Inferior parietal cortex (tissue), 1 donor: ENCODE measurements at regions not wholly inside any gene's neighbourhood (a gene's known extent, or its start where the extent isn't known, plus 50 kb on each side); places are given as distances from the start of the nearest gene placed in this dataset.
A peak's percentile ranks its signal among the peaks of the same experiment; 100 is the strongest.
"Not testable (repeated sequence)": the region's sequence is repeated elsewhere in the genome, so short reads cannot be mapped to it uniquely, and the experiment has no call there.

Experiments used
- DNase-seq: peaks from one replicate; pipeline ENCODE4 v3.0.0-alpha.2; 2016; ENCODE audit errors: extremely low spot score

DNA sequence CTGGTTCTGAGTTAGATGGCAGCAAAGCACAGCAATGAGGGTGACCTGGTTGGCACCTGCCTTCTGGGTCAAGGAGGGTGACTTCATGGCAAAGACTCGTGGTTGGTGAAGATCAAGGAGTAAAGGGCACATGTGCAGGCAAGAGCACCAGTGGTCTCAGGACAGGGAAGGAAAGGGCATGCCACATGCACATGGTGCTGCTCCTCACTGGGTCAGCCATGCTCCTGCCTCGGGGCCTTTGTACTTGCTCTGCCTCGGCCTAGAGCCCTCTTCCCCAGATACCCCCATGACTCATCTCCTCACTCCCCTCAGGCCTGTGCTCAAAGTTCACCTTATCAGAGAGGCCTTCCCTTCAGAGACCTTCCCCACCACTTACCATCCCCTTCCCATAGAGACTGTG lies 106.7 kb upstream of the KDM7A start:
- DNase-seq = no peak

DNA sequence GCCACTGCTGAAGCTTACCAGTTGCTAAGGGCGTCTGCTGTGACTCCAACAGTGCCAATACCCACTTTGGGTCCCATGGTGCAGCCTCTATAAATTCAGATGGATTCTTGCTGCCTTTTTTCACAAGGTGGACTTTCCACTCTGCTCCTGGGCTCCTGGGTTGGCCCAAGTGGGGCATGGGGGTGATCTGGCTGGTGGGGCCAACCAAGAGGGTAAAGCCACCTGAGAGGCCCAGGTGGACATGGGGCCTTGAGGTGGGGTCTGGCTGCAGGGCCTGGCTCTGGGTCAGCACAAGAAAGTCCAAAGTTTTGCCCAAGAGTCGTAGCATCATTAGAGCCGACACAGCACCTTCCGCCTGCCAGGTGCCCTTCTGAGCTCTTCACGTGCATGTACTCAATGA lies 105.2 kb upstream of the KDM7A start:
- DNase-seq = no peak

GRCh38 chr7:140281255-140281654 lies 104.5 kb upstream of the KDM7A start:
- DNase-seq = no peak

DNA sequence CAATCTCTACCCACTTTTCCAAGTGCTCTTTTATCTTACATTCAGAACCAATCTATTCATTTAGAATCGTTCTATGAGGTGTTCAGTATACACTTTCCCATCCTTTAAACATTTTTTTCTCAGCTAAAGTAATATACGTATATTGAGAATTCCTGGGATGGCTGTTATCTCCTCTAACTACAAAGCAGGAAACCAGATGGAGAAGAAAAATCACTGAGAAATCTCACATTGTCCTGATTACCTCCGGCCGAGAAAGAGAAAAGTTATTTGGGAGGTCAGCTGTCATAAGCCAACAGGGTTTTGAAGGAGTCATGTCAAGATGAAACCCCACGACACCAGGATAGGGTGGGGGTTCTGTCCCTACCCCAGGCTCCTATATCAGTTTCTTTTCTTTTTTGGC lies 99.2 kb upstream of the KDM7A start:
- no peak for DNase-seq

DNA sequence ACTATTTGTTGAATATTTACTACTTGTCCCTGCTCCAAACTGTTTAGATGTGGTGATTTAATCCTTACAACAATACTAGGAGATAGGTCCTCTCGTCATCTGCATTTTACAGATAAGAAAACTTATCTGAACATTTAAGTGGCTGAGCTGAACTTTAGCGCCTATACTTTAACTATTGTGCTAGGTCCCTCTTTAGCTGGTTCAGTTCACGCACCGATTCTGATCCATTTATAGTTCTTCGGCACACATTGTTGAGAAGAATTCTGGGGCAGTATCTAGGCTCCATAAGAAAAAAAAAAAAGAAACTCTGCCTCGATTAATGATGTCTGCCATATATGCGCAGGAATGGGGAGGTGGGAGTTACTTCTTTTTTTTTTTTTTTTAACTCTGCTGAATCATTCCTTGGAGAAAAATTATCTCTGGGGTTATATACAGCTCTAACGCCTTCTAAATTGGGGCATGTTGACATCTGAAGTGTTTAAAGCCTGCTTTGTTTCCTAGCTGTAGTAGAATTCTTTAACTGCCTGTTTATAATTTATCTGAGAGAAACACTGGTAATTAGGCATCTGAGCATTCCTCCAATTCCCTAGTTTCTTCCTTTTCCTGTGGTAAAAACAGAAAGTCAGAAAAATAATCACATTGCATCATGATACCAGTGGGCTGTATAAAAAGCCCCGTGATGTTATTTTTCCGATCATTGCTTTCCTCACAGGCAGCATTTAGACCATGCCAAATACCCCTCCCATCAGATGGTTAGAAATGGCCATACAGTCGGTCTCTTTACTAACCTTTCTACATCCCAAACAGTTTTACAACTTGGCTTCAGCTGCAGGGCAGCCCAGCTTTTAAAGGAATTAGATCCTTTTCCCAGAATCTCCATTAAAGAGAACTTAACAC lies 98.5 kb upstream of the KDM7A start:
- DNase-seq = no peak

GRCh38 chr7:140273417-140273816 lies 96.6 kb upstream of the KDM7A start:
- no peak for DNase-seq

- not testable (repeated sequence) for DNase-seq
Observed at GRCh38 chr7:140271643-140271968, 94.8 kb upstream of the KDM7A start.

GRCh38 chr7:140269004-140269638 lies 92.3 kb upstream of the KDM7A start:
- no peak for DNase-seq

DNA sequence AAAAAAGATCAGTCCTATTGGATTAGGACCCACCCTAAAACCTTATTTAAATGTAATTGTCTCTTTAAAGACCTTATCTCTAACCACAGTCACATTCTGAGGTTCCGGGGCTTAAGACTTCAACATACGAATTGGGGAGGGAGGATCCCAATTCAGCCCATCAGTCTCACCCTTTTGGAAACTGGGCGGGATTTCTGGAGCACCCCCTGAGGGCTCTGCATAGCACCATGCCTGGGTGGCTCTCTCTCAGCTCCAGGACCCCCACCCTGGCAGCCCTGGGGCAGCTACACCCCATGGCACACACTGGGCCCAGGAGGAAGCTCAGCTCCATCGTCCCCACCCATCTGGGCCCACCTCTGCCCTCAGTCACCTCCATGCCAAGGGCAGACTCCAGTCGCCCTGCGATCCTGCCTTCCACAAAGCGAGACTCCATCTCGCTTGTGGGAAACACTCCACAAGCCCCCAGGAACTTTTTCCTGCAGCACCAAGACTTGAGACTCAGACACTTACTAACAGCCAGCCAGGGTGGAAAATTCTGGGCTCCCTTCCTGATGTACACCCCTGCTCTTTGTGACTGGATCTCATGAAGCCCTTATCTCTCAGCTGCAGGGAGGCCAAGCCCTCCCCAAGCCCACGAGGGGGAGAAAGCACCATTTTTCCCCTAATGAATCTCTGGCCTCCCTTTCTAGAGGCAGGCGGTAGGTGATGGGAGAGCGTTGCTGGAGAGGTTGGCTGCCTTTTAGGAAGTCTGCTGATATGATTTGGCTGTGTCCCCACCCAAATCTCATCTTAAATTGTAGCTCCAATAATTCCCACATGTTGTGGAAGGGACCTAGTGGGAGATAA lies 90.8 kb upstream of the KDM7A start:
- no peak for DNase-seq

- no peak for DNase-seq
Observed at GRCh38 chr7:140263277-140263676, 86.5 kb upstream of the KDM7A start.

- no peak for DNase-seq
Observed at GRCh38 chr7:140262242-140262903, 85.6 kb upstream of the KDM7A start.

GRCh38 chr7:140261522-140261921 lies 84.7 kb upstream of the KDM7A start:
- no peak for DNase-seq

DNA sequence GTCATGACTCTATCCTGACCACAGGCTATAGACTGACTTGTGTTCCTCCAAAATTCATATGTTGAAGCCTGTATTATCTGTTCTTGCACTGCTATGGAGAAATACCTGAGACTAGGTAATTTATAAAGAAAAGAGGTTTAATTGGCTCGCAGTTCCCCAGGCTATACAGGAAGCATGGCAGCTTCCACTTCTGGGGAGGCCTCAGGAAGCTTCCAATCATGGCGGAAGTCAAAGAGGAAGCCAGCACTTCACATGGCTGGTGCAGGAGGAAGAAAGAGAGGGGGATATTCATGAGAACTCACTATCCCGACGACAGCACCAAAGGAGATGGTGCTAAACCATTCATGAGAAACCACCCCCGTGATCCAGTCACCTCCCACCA lies 84.3 kb upstream of the KDM7A start:
- no peak for DNase-seq

DNA sequence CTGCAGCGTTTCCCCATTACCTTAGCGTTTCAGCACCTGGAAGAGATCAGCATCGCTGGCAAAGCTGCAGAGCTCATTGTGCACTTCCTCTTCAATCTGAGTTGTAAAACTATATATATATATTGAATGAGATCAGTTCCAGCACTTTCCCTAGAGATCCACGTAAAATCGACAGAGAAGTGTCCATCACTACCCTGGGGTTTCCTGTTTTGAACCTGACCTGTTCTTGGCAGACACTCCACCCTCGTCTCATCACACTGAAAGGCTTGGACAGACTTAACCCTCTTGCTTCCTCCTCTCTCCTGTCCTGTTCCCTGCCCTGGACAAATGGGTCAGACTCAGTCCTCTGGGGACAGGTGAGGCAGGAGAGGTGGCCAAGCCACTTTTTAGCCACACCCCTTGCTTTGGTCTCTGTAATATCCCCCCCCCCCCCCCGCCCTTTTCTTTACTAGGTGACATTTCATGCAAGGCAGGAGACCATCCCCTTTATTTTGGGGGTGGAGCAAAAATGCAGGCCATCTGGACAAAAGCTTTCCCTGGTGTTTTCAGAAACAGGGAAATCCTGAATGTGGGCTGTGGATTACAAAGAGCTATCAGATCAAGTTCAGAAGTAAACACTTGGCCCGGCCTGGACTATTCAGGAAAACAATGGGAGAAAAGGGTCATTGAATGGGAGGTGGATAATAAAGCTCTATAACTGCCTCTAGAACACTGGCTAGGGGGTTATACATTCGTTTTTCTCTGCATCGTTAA lies 83.7 kb upstream of the KDM7A start:
- DNase-seq = peak; percentile 56

- DNase-seq = not testable (repeated sequence)
Observed at GRCh38 chr7:140257278-140257677, 80.5 kb upstream of the KDM7A start.

DNA sequence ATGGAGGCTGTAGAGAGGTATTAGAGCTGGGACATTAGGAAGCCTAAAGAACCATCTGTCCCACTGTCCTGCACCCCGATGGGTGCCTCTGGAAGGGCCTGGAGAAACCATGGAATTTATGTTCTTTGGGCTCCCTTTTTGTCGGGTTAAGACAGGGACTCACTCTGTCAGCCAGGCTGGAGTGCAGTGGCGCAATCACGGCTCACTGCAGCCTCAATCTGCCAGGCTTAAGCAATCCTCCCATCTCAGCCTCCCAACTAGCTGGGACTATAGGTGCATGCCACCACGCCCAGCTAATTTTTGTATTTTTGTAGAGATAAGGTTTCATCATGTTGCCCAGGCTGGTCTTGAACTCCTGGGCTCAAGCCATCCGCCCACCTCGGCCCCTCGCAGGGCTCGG lies 78.2 kb upstream of the KDM7A start:
- DNase-seq = not testable (repeated sequence)

GRCh38 chr7:140249036-140249806 lies 72.4 kb upstream of the KDM7A start:
- no peak for DNase-seq

- DNase-seq = no peak
Observed at GRCh38 chr7:140247559-140247958, 70.8 kb upstream of the KDM7A start.

DNA sequence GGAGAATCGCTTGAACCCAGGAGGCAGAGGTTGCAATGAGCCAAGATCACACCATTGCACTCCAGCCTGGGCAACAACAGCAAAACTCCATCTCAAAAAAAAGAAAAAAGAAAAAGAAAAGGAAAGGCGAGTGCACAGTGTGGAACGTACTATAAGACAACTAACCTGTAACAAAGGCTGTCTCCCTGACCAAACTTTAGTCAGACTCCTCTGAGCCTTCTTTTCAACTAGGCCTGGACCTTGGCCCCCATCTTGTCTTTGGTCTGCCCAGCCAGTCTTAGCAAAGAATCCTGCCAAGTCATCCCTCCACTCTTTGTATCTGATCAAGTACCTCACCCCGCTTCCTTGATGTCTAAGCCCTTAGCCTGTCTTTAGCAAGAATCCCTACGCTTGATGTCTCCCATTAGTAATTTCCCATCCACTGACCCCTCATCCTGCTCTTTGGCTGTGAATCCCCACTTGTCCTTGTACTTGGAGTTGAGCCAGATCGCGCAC lies 68.9 kb upstream of the KDM7A start:
- no peak for DNase-seq
